ENCODE measurements at regions not wholly inside any gene's neighbourhood (a gene's known extent, or its start where the extent isn't known, plus 50 kb on each side); places are given as distances from the start of the nearest gene placed in this dataset.

DNA sequence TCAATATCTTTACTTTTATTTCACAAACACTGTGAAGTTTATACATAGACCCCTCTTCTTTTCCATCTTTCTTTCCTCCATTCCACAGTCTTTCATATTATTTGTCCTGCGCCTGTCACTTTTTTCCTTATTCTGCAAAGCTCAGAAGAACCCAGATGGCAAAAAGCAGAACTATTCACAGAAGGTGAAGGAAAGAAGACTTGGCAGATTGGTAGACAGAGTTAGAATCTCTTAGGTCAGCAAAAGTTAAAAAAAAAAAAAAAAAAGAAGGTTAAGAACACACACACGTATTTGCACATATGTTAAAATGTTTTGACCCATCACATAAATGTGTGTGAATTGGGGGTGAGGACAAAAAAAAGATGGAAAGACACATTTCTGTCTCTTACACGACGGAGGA lies 50.3 kb upstream of the ABCC9 start:
- POLR2A ChIA-PET: interaction anchor here (0.7 kb wide), 1 partner anchor 20 kb away, joined by 3 read pairs; no protein-coding TSS in a partner anchor
- SMC1A ChIA-PET (ENCODE audit: uncharacterized antibody, unreplicated experiment): interaction anchor here (0.5 to 5.6 kb wide), 3 partner anchors 11 to 294 kb away, joined by 3 to 41 read pairs (median 3); no protein-coding TSS in a partner anchor
- H3K4me2 ChIP-seq (ENCODE audit: control insufficient read depth, insufficient read depth): no peak overlapping the region
- H3K79me2 ChIP-seq (ENCODE audit: control insufficient read depth, insufficient read depth, low read length): no peaks in the 10 kb centered on the region
- CTCF ChIA-PET: no interaction called here
- ATAC-seq (no peak), DNase-seq (ENCODE audit: low read depth, low spot score) (no peak), FAIRE-seq (no peak)
- H2AFZ ChIP-seq (ENCODE audit: control insufficient read depth, low read depth, low read length): no peak overlapping the region
- H3K4me3 ChIP-seq: no peak overlapping the region
- H4K20me1 ChIP-seq (ENCODE audit: control insufficient read depth, insufficient read depth): no peaks in the 10 kb centered on the region
- in situ Hi-C loops (cut with MboI): loop anchor here (10.0 kb wide), 1 partner anchor 287 kb away; no protein-coding TSS in a partner anchor
- no peaks in the 10 kb centered on the region for H3K4me1 ChIP-seq (ENCODE audit: control insufficient read depth, insufficient read depth, low read length)
- H3K27ac ChIP-seq (ENCODE audit: control insufficient read depth, insufficient read depth): no peak overlapping the region
- H3K9ac ChIP-seq (ENCODE audit: control insufficient read depth, insufficient read depth, low read length): no peak overlapping the region
- intact Hi-C loops (cut with micrococcal nuclease; ENCODE audit: unreplicated experiment): loop anchor here (2.0 kb wide), 1 partner anchor 293 kb away; no protein-coding TSS in a partner anchor
- no peaks in the 10 kb centered on the region for H3K36me3 ChIP-seq (ENCODE audit: control insufficient read depth in 2 of 2, insufficient read depth in 2 of 2, low read length in 1 of 2)
- 45% methylated on average over 4 of the region's 4 CpGs for WGBS (ENCODE audit: insufficient coverage, insufficient replicate concordance, low lambda C conversion rate, missing lambda C conversion rate)
- H3K27me3 ChIP-seq (replicated peaks in 1 of 2; ENCODE audit: control insufficient read depth in 2 of 2, insufficient read depth in 2 of 2, low read length in 1 of 2): no peaks in the 10 kb centered on the region
- BruUV-seq (replicated peaks): no TSS peak
- RAD21 ChIA-PET (ENCODE audit: unreplicated experiment): interaction anchor here (0.7 to 2.4 kb wide), 3 partner anchors 27 to 302 kb away, joined by 3 to 7 read pairs (median 3); no protein-coding TSS in a partner anchor
- H3K9me3 ChIP-seq (replicated peaks; ENCODE audit: control insufficient read depth, insufficient read depth, low read length): no peaks in the 10 kb centered on the region
- TF ChIP-seq TCF7 (IDR thresholded peaks at IDR 0.05; ENCODE audit: borderline replicate concordance): no peak
- TF ChIP-seq, protein P1, sequence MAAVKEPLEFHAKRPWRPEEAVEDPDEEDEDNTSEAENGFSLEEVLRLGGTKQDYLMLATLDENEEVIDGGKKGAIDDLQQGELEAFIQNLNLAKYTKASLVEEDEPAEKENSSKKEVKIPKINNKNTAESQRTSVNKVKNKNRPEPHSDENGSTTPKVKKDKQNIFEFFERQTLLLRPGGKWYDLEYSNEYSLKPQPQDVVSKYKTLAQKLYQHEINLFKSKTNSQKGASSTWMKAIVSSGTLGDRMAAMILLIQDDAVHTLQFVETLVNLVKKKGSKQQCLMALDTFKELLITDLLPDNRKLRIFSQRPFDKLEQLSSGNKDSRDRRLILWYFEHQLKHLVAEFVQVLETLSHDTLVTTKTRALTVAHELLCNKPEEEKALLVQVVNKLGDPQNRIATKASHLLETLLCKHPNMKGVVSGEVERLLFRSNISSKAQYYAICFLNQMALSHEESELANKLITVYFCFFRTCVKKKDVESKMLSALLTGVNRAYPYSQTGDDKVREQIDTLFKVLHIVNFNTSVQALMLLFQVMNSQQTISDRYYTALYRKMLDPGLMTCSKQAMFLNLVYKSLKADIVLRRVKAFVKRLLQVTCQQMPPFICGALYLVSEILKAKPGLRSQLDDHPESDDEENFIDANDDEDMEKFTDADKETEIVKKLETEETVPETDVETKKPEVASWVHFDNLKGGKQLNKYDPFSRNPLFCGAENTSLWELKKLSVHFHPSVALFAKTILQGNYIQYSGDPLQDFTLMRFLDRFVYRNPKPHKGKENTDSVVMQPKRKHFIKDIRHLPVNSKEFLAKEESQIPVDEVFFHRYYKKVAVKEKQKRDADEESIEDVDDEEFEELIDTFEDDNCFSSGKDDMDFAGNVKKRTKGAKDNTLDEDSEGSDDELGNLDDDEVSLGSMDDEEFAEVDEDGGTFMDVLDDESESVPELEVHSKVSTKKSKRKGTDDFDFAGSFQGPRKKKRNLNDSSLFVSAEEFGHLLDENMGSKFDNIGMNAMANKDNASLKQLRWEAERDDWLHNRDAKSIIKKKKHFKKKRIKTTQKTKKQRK (IDR thresholded peaks at IDR 0.05; ENCODE audit: low read depth, low read length): no peak
- TF ChIP-seq, protein P2, sequence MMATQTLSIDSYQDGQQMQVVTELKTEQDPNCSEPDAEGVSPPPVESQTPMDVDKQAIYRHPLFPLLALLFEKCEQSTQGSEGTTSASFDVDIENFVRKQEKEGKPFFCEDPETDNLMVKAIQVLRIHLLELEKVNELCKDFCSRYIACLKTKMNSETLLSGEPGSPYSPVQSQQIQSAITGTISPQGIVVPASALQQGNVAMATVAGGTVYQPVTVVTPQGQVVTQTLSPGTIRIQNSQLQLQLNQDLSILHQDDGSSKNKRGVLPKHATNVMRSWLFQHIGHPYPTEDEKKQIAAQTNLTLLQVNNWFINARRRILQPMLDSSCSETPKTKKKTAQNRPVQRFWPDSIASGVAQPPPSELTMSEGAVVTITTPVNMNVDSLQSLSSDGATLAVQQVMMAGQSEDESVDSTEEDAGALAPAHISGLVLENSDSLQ (IDR thresholded peaks at IDR 0.05): no peak
- TF ChIP-seq, protein P3, sequence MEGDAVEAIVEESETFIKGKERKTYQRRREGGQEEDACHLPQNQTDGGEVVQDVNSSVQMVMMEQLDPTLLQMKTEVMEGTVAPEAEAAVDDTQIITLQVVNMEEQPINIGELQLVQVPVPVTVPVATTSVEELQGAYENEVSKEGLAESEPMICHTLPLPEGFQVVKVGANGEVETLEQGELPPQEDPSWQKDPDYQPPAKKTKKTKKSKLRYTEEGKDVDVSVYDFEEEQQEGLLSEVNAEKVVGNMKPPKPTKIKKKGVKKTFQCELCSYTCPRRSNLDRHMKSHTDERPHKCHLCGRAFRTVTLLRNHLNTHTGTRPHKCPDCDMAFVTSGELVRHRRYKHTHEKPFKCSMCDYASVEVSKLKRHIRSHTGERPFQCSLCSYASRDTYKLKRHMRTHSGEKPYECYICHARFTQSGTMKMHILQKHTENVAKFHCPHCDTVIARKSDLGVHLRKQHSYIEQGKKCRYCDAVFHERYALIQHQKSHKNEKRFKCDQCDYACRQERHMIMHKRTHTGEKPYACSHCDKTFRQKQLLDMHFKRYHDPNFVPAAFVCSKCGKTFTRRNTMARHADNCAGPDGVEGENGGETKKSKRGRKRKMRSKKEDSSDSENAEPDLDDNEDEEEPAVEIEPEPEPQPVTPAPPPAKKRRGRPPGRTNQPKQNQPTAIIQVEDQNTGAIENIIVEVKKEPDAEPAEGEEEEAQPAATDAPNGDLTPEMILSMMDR (IDR thresholded peaks at IDR 0.05 in 2 of 3, conservative IDR thresholded peaks at IDR 0.05 in 1 of 3; ENCODE audit: control insufficient read depth in 2 of 3, extremely low read depth in 1 of 3, insufficient read depth in 1 of 3, low read depth in 3 of 3, low read length in 3 of 3): no peak
- TF ChIP-seq ESRRA (IDR thresholded peaks at IDR 0.05; ENCODE audit: low read length): no peak
- TF ChIP-seq, protein P4, sequence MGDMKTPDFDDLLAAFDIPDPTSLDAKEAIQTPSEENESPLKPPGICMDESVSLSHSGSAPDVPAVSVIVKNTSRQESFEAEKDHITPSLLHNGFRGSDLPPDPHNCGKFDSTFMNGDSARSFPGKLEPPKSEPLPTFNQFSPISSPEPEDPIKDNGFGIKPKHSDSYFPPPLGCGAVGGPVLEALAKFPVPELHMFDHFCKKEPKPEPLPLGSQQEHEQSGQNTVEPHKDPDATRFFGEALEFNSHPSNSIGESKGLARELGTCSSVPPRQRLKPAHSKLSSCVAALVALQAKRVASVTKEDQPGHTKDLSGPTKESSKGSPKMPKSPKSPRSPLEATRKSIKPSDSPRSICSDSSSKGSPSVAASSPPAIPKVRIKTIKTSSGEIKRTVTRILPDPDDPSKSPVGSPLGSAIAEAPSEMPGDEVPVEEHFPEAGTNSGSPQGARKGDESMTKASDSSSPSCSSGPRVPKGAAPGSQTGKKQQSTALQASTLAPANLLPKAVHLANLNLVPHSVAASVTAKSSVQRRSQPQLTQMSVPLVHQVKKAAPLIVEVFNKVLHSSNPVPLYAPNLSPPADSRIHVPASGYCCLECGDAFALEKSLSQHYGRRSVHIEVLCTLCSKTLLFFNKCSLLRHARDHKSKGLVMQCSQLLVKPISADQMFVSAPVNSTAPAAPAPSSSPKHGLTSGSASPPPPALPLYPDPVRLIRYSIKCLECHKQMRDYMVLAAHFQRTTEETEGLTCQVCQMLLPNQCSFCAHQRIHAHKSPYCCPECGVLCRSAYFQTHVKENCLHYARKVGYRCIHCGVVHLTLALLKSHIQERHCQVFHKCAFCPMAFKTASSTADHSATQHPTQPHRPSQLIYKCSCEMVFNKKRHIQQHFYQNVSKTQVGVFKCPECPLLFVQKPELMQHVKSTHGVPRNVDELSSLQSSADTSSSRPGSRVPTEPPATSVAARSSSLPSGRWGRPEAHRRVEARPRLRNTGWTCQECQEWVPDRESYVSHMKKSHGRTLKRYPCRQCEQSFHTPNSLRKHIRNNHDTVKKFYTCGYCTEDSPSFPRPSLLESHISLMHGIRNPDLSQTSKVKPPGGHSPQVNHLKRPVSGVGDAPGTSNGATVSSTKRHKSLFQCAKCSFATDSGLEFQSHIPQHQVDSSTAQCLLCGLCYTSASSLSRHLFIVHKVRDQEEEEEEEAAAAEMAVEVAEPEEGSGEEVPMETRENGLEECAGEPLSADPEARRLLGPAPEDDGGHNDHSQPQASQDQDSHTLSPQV (IDR thresholded peaks at IDR 0.05): no peak
- TF ChIP-seq KDM1A (IDR thresholded peaks at IDR 0.05; ENCODE audit: borderline replicate concordance): no peak
- TF ChIP-seq ZNF24 (IDR thresholded peaks at IDR 0.05): no peak
- no peak for TF ChIP-seq CEBPB (IDR thresholded peaks at IDR 0.05; ENCODE audit: borderline replicate concordance in 1 of 2, low read depth in 2 of 2, low read length in 2 of 2)
- TF ChIP-seq EP300 (IDR thresholded peaks at IDR 0.05; ENCODE audit: borderline replicate concordance in 1 of 2, control insufficient read depth in 1 of 2, low read depth in 2 of 2, low read length in 2 of 2): no peak
- no peak for TF ChIP-seq BRCA1 (IDR thresholded peaks at IDR 0.05; ENCODE audit: low read depth, low read length)
- no peak for TF ChIP-seq SMARCA5 (IDR thresholded peaks at IDR 0.05)

All from GM12878 (cell line).